SIG-M5 treated with dmso at 0.1 percent for 504 hours (cell line): ENCODE measurements at regions not wholly inside any gene's neighbourhood (a gene's known extent, or its start where the extent isn't known, plus 50 kb on each side); places are given as distances from the start of the nearest gene placed in this dataset.
"Not testable (repeated sequence)": the region's sequence is repeated elsewhere in the genome, so short reads cannot be mapped to it uniquely, and the experiment has no call there.

Source experiments
- DNase-seq: peaks from one replicate; lab custom pipeline; 2025; ENCODE audit not compliant: unreplicated experiment; lab: John Stamatoyannopoulos, UW

- no peak for DNase-seq
Measured at GRCh38 chr10:57605948-57606485, 661.7 kb downstream of the IPMK start.

DNA sequence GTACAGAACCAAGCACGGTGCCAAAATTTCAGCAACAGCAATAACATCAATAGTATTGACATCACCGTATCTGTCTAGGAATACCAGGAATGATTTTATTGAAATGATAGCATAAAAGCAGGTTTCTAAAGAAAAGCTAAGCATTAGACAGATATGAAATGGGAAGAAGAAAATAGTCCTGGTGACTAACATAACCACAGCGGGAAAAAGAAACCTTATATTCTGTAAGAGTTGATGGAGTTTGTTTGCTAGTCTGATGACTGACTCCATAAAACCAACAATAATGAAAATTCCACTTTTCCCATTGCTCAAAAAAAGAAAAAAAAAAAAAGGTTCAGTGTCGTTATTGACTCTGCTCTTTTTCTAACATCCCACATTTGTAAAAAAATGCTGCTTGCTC lies 668.3 kb downstream of the IPMK start:
- DNase-seq = no peak

- DNase-seq = peak; percentile 0
Measured at GRCh38 chr10:57593983-57594573, 673.6 kb downstream of the IPMK start.

DNA sequence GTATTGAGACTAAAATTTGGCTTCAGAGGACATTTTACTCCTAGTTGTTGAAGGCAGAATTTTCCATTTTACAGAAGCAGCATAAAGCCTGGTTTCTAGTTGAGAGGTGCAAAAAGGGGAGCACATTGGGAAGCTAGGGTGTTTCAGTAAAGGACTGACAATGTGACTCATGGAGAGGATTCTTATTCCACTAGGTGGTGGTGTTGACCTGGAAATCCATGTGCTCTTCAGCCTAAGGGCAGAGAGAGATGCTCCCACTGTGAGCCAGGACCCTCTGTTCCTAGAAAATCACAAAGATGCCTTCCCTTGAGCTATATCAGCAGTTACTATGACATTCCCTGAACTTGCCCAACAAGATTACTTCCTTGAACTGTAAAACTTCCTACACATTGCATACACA lies 687.8 kb downstream of the IPMK start:
- DNase-seq = no peak

- no peak for DNase-seq
Measured at GRCh38 chr10:57562211-57562610, 705.5 kb downstream of the IPMK start.

DNA sequence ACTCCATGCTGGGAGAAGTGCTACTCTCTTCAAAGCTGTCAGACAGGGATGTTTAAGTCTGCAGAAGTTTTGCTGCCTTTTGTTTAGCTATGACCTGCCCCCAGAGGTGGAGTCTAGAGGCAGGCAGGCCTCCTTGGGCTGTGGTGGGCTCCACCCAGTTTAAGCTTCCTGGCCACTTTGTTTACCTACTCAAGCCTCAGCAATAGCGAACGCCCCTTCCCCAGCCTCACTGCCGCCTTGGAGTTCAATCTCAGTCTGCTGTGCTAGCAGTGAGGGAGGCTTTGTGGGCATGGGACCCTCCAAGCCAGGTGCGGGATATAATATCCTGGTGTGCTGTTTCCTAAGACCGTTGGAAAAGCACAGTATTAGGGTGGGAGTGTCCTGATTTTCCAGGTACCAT lies 715.9 kb downstream of the IPMK start:
- DNase-seq = not testable (repeated sequence)

GRCh38 chr10:57535306-57535705 lies 732.4 kb downstream of the IPMK start:
- no peak for DNase-seq

DNA sequence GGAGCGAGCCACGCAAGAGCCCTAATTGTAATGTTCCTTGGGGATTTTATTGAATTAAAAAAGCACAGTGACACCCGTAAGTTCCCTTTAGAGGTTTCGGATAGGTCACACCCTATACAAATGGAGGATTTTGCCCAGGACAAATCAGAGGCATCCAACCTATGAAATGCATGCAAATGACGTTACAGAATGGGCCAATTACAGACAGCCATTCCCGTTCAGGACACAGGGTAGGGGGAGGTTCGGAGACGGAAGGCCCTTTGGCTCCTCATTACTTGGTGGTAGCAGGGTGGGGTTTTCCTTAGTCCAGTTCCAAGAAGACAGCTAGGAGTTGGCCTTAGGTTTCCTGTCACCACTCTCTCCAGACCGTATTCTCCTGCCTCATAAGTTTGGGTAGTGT lies 754.1 kb downstream of the IPMK start:
- DNase-seq = no peak

DNA sequence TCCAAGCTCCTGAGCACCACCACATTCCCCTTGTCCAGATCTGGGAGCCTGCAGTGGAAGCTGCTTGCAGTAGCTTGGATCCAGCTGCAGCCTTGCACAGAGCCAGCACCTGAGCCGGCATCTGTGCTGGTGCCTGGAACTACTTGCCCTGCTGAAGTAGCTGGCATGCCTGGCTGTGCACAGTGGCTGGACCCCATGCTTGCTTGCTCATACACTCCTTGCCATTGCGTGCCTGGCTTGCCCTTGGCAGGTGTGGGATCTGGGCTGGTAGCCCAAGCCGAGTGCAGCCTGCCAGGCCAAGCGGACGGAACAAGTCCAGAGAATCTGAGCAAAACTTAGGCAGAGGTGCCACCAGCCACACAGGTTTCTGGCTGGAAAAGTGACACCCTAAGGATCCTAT lies 759.9 kb downstream of the IPMK start:
- no peak for DNase-seq

DNA sequence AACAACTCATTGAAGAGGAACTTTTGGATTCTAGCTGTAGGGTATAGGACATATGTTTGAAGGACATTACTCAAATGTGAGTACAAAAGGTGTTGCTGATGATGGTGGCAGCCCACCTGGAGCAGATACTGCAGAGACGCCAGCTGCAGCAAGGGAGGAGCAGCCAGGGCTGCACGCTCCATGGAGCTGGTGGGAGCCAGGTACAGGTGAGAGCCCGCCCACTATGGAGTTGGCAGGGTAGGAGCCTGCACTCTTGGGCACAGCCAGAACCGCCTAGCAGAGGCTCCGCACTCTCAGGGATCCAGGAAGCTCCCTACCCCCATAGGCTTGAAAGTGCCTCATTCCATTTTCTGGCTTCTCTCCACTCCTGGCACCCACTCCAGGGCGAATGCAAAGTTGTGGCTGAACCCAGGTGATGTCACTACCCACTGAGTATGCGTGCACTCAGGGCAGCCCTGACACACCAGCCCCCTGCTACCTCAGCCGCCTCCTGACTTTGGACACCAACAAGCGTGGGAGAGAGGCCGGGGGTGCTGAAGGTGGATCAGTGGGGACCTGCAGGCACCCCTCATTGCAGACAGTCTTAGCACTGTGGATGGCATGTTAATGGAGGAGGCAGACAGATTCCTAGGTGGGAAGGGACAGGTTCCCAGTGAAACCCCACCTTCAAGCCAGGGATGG lies 761.1 kb downstream of the IPMK start:
- DNase-seq = no peak

DNA sequence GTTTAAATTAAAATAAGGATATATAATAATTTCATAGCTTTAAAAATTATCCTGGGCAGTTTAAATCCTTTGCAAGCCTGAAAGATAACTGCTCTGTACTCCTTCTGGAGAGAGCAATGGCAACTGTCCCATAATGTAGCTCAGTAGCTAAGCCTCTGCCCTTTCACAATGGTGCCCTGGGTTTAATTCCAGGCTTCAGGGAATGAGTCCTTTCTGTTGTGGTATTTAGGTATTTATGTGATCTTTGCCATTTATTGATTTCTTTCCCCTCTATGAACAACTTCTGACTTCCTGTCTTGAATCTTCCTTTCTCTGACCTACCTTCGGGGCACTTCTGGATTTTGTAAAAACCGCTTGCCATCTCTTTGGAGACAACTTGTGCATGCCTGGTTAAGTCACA lies 773.2 kb downstream of the IPMK start:
- DNase-seq = no peak

- no peak for DNase-seq
Measured at GRCh38 chr10:57482259-57482658, 785.4 kb downstream of the IPMK start.

GRCh38 chr10:57472823-57473619 lies 794.7 kb downstream of the IPMK start:
- no peak for DNase-seq

GRCh38 chr10:57468894-57469432 lies 798.7 kb downstream of the IPMK start:
- no peak for DNase-seq

DNA sequence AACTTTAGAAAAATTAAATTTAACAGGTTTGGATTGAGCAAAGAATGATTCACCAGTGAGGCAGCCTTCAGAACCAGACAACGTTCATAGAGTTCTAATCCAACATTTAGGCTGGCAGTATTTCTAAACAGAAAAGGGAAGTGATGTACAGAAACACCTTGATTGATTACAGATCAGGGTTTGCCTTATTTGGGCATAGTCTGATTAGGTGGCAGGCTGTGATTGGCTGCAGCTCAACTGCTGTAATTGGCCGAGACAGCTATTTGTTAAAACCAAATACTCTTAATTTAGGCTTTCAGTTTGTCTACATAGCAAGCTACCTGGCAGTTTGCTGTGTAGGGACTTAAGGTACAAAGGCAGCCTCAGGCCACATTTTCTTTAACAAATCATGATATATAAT lies 802.5 kb downstream of the IPMK start:
- no peak for DNase-seq

DNA sequence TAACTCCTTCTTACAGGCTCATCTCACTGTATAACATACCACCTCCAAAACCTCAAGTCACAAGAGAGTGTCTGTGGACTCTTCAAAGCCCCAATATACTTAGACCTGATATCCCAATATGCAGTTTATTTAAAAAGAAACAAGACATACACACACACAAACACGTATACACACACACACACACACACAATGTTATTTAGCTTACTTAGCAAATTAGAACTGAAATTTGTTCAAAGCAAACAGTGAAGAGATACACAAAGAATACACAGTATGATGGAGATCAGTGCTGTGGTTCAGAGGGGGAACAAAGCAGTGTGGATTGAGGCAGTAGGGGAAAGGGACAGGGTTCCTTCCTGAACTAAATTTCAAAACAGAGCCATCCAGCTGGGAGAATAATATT lies 807.2 kb downstream of the IPMK start:
- DNase-seq = no peak

DNA sequence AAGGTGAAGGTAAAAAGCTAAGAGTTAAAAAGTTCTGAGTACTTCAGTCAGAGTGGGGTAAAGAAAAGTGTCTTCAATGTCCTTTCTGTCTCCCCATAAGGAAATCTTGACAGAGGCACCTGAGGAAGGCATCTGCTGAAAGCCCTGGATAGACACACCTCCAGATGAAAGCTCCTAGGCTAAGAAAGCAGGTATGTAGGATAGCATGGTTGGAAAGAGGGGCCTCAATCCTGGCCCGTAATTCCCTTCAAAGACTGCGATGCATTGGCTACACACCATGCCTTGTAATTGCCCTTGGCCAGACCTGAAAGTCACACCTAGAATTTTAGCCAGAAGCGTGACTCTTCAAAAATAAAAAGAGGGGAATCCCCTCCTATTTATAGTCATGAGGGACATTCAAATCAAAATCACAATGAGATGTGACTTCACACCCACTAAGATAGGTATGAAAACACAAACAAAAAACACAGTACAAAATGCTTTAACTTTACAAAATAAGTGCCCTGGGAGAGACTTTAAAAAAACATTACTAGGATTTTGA lies 809.7 kb downstream of the IPMK start:
- DNase-seq = no peak

DNA sequence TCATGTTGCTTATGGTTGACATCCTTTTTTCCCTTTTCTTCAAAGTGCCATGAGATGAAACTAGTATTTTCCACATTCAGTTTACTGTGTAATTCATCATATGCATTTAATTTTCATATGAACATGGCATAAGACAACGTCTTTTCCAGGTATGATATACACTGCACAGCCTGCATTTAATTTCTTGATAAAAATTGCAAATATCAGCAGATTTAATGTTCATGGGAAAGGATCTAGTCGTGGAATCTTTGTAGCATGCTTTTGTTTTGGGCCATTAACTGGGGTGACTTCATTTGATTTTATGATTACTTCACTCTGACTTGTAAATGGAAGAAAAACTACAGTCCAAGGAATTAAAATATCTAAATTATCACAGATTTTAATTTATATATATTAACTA lies 837.3 kb downstream of the IPMK start:
- no peak for DNase-seq

GRCh38 chr10:57420881-57421280 lies 846.8 kb downstream of the IPMK start:
- no peak for DNase-seq

DNA sequence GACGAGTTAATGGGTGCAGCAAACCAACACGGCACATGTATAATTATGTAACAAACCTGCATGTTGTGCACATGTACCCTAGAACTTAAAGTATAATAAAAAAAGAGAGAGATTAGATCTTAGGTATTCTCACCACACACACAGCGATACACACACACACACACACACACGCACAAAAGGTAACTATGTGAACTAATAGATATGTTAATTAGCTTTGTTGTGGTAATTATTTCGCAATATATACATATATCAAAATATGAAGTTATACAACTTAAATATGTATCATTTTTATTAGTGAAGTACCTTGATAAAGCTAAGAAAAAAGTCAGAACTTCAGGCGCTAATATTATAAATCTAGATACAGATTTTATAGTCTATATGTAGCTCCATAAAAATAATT lies 849.2 kb downstream of the IPMK start:
- no peak for DNase-seq

- no peak for DNase-seq
Measured at GRCh38 chr10:57395923-57396322, 871.8 kb downstream of the IPMK start.
